NCI-H524 (cell line): ENCODE measurements at regions not wholly inside any gene's neighbourhood (a gene's known extent, or its start where the extent isn't known, plus 50 kb on each side); places are given as distances from the start of the nearest gene placed in this dataset.
A peak's percentile ranks its signal among the peaks of the same experiment; 100 is the strongest.
"Not testable (repeated sequence)": the region's sequence is repeated elsewhere in the genome, so short reads cannot be mapped to it uniquely, and the experiment has no call there.

Experiments used
- DNase-seq, 2 experiments: peaks; one replicate each; lab custom pipeline; 2025; lab: John Stamatoyannopoulos, UW

- DNase-seq, result peak; percentile 5 to 38
These were observed 566.0 kb downstream of the STK39 start for GRCh38 chr2:167681234-167682015.

DNA sequence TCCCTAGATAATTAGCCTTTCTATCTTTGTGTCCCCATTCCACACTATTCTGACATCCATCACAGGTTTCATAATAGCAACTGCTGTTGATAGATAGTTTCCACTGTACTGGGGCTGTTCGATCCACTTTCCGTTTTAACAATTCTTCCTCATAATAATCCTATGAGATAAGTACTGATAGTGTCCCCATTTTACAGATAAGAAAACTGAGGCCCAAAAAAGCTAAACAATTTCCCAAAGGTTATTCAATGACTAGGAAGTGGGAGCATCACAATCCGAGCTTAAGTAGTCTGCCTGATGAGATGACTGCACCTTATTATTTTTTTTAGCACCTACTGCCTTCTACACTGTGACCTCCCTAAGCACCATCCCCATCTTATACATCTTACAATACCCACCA lies 569.2 kb downstream of the STK39 start:
- DNase-seq, result no peak

- DNase-seq, result no peak
These were observed 571.5 kb downstream of the STK39 start for GRCh38 chr2:167675906-167676305.

- DNase-seq, result no peak
These were observed 576.8 kb downstream of the STK39 start for GRCh38 chr2:167670588-167670987.

DNA sequence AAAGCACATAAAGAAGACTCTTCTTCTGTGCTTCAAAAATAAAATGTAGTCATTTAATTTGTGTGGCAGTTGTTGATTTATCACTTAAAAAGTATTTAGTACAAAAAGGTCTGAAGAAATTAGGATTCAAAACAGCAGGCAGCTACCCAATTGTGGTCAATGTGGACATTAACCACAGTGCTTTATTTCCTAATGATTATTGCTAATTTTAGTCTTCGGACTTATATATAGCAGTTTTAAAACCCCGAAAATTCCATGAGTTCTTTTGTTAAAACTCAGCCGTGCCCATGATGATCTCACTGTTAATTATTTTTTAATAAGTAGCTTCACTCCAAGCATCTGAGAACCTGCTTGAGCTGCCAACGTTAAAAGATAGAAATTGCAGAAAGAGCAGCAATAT lies 594.3 kb downstream of the STK39 start:
- DNase-seq, result no peak

- no peak for DNase-seq
These were observed 595.0 kb downstream of the STK39 start for GRCh38 chr2:167652401-167652800.

GRCh38 chr2:167651406-167652151 lies 595.8 kb downstream of the STK39 start:
- DNase-seq, result no peak

DNA sequence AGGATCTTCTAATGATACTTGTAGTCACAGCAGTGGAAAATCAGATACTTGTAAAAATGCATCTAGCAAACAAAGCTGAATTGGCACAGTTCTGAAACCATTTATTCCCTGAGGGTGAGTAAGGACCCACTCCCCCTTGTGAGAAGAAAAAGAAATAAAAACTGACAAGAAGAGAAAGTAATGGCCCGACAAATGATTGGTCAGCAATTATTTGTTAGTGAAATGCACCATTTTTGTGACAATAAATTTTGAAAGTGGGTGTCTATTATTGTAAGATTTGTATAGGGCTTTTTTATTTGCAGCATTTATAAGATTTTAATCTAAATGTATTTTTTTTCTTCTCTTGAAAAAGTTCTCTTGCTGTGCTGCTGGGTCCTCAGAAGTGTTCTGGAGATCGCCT lies 600.8 kb downstream of the STK39 start:
- DNase-seq, result no peak

GRCh38 chr2:167640096-167640495 lies 607.3 kb downstream of the STK39 start:
- DNase-seq, result no peak

DNA sequence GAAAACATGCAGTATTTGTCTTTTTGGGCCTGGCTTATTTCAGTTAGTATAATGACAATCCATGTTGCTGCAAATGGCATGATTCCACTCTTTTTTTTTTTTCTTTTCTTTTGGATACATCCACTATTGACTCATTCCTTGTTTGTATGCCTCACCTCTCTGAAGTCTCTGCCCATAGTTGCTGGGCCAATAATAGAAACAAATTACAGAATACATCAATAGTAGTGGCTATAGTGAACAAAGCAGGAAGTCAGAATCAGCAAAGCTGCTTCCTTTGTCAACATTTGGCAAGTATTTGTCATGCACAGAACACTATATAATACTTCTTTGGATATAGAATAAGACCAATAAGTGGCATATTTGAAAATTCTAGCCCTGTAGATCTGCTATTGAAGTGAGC lies 609.7 kb downstream of the STK39 start:
- DNase-seq, result no peak

DNA sequence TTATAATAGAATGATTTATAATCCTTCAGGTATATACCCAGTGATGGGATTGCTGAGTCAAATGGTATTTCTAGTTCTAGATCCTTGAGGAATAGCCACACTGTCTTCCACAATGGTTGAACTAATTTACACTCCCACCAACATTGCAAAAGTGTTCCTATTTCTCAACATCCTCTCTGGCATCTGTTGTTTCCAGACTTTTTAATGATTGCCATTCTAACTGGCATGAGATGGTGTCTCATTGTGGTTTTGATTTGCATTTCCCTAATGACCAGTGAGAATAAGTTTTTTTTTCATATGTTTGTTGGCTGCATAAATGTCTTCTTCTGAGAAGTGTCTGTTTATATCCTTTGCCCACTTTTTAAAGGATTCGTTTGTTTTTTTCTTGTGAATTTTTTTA lies 615.1 kb downstream of the STK39 start:
- not testable (repeated sequence) for DNase-seq

DNA sequence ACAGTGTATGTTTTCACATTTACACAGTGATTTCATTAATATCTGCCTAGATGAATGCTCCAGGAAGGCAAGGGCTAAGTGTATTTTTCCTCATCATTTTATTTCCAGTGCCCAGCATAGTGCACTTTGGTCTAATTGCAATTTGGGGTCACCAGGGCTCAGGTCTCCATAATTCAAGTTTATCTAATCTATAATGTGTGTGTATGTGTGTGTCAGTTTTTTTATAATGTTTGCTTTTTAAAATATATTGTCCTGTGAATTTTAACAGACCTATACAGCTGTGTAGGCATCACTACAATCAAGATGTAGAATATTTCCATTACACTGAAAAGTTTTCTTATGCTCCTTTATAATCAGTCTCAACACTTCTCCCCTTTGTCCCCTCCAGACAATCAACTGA lies 620.4 kb downstream of the STK39 start:
- no peak for DNase-seq

DNA sequence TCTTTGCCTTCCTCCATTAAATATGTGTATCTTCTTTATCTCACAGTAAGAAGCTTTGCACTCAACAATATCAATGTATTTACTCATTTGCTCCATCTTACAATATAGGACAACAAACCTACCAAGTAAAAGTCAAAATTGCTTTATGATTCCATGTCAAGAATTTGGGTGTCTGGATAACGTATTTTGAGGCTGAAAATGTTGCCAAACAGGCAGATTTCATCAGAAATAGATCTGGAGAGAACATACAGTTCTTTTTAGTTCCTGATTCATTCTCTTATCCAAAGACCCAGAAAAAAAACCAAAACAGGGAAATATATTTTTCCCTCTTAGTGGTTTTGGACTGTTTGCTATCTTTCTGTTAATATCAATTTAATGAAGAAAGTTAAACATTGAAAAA lies 621.1 kb downstream of the STK39 start:
- DNase-seq, result no peak

- no peak for DNase-seq
These were observed 630.4 kb downstream of the STK39 start for GRCh38 chr2:167616997-167617396.

DNA sequence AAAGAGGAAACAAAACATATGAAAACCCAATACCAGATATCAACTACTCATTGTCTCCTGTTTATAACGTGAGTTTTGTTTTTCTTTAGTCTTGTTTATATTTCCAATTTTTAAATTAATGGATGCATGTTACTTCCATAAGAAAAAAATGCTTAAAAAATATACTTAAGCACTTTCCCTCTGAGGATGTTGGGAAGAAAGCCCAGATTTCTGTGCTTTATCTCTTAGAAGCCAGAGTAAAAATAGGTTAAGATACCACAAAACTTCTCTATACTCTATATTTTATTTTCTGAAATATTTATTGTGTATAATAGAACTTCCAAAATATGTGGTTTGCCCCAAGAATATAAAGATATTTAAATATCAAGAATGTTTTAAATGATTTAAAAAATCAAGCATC lies 633.9 kb downstream of the STK39 start:
- DNase-seq, result no peak

DNA sequence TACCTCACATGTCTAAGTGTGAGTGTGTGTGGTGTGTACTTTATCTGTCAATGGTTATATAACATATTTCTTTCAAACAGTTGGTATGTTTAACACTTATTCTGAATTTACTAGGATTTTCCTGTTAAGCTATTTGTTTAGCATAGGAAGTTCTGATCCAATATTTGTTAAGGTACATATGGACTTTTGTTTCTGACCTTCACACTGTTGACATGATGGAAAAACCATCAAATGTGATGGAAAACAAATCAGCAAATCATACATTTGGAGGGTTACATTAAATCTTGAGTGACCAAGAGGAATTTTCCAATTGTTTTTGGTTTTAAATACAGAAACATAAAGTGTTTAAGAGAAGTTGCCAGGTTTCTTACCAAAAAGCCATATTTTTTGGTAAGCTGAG lies 638.9 kb downstream of the STK39 start:
- no peak for DNase-seq

DNA sequence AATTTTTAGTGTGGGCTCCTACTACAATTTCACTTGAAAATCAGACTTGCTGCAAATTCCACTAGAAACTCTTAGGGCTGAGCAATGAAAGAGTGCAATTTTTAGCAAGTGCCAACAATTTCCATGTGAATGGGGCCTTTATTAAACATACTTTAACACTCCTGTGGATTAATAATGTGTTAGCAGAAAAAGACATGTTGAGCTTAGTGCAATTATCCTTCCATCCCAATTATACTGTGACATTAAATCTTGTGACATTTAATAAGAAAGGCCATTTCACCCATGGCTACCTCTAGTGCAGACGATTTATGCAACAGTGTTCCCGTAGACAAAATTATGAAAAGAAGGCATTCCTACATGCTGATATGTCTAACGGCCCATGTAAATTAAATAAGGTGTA lies 639.7 kb downstream of the STK39 start:
- DNase-seq, result no peak

DNA sequence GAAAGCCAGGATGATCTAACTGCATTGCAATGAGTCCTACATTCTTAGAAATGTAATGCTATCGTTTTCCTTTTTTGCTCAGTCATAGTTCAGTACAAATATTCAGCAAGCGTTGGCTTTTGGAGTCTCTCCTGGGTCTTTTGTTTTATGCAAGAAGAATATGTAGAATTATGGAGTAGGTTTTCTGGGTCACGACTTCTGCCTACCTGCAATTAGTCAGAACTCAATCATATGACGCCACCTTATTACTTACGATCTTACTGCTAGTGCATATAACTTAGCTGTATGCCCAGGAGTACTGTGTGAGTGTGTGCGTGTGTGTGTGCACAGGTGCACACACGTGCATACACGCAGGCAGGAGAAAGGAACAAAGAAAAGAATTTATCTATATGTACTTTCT lies 640.2 kb downstream of the STK39 start:
- no peak for DNase-seq

DNA sequence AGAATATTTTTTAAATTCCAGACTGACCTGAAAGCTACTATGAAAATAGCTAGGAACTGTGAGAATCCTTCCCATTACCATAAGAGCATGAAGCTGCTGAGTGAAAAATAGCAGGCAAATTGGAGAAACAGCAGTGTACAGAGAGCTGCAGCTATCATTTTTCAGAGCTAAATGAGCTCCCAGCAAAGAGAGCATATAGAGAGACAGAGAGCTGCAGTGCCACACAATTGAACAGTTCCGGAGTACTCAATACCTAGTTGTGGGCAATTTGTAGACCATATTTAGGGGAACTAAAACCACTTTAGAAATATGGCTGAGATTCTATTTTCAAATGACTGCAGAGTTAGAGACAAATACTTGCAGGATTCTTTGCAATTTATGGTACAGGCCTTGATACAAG lies 645.3 kb downstream of the STK39 start:
- no peak for DNase-seq

DNA sequence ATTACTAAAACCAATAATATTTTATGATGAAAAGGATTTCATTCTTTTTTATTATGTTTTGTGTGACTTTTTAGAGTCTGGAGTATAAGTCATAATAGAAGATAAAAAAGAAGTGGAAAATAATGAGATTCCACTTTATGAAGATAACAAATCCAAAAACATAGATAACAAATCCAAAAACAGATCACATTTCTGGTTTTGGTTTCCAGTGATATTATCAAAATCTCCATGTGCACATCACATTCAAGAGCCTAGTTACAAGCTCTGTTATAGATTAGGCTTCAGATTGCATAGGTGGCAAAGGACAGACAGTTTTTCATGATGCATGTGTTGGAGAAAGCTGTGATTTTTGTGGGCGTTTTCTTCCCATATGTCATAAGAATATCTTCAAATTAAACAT lies 648.2 kb downstream of the STK39 start:
- no peak for DNase-seq

DNA sequence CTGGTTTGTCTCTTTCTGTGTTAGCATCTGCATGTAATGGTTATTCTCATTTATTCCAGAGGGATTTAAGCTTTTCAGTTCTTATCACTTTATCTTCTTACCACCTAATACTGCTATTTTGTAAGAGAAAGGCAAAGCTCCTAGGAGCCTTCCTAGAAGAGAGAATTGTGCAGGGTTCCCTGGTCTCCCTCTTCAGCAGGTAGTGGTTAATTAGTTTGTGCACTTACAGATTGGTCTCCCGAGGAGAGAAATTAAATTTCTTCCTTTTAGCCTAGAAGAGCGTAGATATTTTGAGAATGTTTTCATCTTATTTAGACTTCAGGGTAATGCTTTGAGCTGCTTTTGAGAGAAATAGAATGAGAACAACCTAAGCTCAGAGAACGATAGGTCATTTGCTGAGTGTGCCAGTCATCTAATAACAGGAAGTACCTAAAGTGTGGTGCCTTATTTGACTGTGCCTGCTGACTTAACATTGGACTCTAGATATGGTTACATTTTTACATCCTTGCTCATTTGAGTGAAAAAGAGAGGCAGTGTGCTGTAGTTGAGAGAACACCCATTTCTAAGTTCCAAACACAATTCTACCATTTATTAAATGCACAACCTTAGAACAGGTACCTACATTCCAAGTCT lies 651.4 kb downstream of the STK39 start:
- no peak for DNase-seq

DNA sequence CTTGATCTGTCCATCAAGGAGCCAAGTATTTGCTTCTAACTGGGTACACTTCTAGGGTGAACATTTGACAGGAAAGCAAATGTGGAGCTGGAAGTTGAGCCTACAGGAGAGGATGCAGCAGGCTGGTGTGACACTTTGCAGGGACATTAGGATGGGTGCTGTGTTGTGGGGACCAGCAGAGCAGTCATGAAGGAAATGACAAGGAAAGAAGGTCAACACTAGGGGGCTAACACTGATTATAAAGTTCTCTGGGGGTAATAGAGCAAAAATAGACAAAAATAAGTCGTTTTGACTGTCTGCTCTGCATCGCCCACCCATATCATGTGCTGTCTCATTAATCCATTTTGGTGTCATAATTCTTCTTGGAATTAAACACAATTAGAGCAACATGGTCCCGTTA lies 652.4 kb downstream of the STK39 start:
- no peak for DNase-seq

DNA sequence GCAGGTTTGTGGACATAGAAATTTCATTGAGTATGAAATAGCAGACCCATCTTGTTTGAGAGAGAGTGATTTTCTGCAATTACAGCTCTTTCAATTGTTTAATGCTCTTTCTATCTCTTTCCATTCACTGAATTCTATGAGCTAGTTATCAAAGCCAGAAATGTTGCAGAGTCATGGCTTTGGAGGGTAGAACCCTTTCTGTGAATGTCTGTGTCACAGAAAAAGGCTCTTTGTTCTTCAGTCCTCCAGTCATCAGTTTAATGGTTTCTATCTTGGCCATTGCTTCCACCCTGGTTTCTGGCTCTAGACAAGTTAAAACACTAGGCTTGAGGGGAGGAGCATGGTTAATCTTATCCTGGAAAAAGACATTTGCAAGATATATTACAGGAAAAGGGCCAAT lies 655.0 kb downstream of the STK39 start:
- DNase-seq, result no peak
